ENCODE measurements at regions not wholly inside any gene's neighbourhood (a gene's known extent, or its start where the extent isn't known, plus 50 kb on each side); places are given as distances from the start of the nearest gene placed in this dataset.
"Not testable (repeated sequence)": the region's sequence is repeated elsewhere in the genome, so short reads cannot be mapped to it uniquely, and the experiment has no call there.

DNA sequence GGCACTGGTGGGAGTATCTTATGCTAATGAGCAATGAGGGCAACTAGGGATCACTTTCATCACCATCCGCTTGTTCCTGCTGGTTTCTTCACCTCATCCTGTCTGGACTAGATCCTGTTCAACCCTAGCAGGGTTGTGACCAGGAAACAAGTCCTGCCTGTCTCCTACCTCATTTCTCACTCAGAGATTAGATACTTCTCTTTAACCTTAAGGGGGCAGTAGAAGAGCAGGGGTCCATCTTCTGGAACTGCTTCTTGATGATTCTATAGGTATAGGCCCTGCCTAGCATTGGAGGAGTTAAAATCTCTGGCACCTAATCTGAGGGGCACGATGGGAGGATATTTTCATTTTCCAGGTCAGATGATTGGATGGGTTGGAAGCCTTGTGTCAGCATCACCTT lies 415.5 kb downstream of the TGIF2LX start:
- DNase-seq; in situ Hi-C loops (cut with MboI; ENCODE audit: low pct_unique_long_range_greater_than_20kb, low sequenced_read_pairs): not testable (repeated sequence)

GRCh38 chrX:90369632-90370031 lies 447.9 kb downstream of the TGIF2LX start:
- DNase-seq; in situ Hi-C loops (cut with MboI; ENCODE audit: low pct_unique_long_range_greater_than_20kb, low sequenced_read_pairs): not testable (repeated sequence)

GRCh38 chrX:90398020-90398419 lies 476.3 kb downstream of the TGIF2LX start:
- DNase-seq; in situ Hi-C loops (cut with MboI; ENCODE audit: low pct_unique_long_range_greater_than_20kb, low sequenced_read_pairs): not testable (repeated sequence)

DNA sequence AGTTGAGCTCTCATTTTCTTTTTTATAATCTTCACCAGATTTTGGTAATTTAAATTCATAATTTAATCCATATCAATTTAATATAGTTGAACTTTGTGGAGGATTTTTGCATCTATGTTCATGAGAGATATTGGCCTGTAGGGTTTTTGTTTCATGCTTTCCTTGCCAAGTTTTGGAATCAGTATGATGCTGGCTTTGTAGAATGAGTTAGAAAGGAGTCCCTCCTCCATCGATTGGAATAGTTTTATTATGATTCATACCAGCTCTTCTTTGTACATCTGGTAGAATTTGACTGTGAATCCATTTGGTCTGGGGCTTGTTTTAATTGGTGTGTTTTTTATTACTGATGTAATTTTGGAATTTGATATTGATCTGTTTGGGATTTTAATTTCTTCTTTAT lies 480.5 kb downstream of the TGIF2LX start:
- DNase-seq; in situ Hi-C loops (cut with MboI; ENCODE audit: low pct_unique_long_range_greater_than_20kb, low sequenced_read_pairs): not testable (repeated sequence)

DNA sequence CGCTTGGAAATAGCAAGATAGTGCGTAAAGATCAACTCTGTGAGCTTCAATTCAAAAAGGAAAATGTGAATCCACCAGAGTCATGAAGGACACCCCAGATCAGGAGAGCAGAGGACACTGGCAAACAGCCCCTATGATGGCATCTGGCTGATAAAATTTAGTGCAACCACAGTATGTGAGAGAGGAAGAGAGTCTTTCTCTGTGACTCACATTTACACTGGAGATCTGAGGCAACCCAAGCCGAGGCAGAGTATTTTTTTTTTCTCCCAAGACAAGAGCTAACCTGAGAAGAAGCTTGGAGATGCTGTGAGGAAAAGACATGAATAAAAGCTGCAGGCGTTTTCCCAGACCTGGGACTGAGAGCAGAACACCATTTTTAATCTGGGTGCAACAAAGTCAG lies 482.2 kb downstream of the TGIF2LX start:
- in situ Hi-C loops (cut with MboI; ENCODE audit: low pct_unique_long_range_greater_than_20kb, low sequenced_read_pairs); DNase-seq: not testable (repeated sequence)

DNA sequence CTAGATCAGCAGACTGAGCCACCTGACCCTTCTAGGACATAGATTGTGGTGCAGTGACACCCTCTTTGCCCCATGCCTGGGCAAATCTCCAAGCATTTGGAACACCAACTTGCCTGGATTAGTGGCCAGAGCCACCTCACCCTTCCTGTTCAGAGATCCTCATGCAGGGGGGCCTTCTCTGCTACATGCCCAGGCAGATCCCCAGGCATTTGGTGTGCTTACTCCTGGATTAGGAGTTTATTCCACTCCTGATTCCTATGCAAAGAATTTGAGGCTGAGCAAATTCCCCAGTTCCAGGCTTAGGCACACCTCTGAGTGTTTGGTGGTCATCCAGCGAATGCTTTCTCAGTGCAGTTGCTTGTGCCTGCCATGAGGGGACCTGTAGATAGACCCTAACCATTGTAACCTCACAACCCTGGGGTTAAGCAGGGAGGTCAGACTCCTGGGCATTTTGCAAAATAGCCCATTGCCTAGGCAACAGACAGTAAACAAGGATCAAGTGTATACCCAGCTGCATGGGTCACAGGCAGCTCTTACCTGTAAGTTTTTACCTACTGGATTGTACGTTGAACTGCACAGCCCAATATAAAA lies 483.2 kb downstream of the TGIF2LX start:
- in situ Hi-C loops (cut with MboI; ENCODE audit: low pct_unique_long_range_greater_than_20kb, low sequenced_read_pairs); DNase-seq: not testable (repeated sequence)

GRCh38 chrX:90453770-90454338 lies 532.1 kb downstream of the TGIF2LX start:
- in situ Hi-C loops (cut with MboI; ENCODE audit: low pct_unique_long_range_greater_than_20kb, low sequenced_read_pairs); DNase-seq: not testable (repeated sequence)

DNA sequence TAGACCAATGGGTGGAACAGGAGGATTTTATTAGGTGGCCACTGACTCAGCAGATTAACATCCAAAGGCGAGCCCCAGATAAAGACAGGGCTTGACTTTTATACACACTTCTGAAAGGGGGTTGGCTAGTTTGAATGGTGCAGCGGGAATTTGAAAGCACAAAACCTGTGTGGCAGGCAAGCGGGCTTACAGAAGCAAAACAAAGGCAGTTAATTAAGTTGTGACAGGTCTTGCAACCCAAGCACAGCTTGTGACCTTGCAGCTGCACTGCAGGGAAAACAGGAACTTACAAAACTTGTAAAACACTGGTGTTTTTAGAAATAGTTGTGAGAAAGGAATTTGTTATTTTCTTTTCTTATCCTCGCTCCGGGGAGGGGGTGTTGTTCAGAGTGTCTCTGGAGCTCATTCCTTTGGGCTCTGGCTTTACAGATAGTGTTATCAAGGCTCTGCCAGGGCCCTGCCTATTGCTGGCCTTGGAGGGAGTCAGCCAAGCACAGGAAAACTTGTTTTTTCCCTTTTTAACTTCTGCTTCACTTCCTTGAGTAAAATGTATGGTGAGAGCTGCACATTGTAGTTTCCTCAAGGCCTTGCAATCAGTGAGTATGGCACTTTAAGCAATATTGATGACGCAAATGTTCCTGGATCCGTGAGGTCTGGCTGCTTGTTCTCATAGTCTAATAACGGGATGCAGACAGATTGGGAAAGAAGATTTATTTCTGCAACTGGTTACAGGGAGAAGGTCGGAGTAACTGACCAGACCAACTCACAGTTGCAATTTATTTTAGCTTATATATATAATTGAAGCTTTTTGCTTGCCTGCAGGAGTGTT lies 536.6 kb downstream of the TGIF2LX start:
- in situ Hi-C loops (cut with MboI; ENCODE audit: low pct_unique_long_range_greater_than_20kb, low sequenced_read_pairs): not testable (repeated sequence)
- peak; percentile 71 for DNase-seq

GRCh38 chrX:90474445-90474844 lies 552.7 kb downstream of the TGIF2LX start:
- DNase-seq; in situ Hi-C loops (cut with MboI; ENCODE audit: low pct_unique_long_range_greater_than_20kb, low sequenced_read_pairs): not testable (repeated sequence)

GRCh38 chrX:90485406-90485805 lies 563.7 kb downstream of the TGIF2LX start:
- in situ Hi-C loops (cut with MboI; ENCODE audit: low pct_unique_long_range_greater_than_20kb, low sequenced_read_pairs); DNase-seq: not testable (repeated sequence)

DNA sequence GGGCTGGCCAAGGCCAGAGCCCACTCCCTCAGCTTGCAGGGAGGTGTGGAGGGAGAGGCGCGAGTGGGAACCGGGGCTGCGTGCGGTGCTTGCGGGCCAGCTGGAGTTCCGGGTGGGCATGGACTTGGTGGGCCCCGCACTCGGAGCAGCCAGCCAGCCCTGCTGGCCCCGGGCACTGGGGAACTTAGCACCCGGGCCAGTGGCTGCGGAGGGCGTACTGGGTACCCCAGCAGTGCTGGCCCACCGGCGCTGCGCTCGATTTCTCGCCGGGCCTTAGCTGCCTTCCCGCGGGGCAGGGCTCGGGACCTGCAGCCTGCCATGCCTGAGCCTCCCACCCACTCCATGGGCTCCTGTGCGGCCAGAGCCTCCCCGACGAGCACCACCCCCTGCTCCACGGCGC lies 599.6 kb downstream of the TGIF2LX start:
- DNase-seq; in situ Hi-C loops (cut with MboI; ENCODE audit: low pct_unique_long_range_greater_than_20kb, low sequenced_read_pairs): not testable (repeated sequence)

DNA sequence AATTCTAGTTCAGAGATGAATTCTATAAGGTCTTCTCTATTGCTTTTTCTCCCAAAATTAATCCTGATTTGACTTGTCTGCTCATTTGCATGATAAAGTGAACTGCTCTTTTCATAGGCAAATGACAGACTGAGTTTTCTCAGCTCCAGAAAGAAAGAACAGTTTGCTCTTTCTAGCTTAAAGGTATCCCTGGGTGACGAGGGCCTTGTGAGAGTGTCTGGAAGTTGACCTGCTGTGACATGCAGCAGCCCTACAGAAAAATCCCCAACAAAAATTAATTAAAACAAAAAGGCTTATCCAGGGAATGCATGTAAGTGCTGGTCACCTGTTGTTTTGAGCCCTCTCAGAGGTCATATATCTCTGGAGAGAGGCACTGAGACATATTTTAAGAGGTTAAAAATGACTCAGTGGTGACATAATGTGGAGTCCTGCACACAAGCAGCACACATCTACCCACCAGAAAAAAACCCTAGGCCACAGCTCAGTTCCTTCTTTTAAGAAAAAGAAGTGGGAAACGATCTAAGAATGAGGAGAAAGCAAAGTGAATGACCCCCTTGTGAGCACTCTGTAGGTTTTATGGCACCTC lies 602.8 kb downstream of the TGIF2LX start:
- in situ Hi-C loops (cut with MboI; ENCODE audit: low pct_unique_long_range_greater_than_20kb, low sequenced_read_pairs); DNase-seq: not testable (repeated sequence)
